ENCODE measurements at regions not wholly inside any gene's neighbourhood (a gene's known extent, or its start where the extent isn't known, plus 50 kb on each side); places are given as distances from the start of the nearest gene placed in this dataset.

- TF ChIP-seq, protein P1, sequence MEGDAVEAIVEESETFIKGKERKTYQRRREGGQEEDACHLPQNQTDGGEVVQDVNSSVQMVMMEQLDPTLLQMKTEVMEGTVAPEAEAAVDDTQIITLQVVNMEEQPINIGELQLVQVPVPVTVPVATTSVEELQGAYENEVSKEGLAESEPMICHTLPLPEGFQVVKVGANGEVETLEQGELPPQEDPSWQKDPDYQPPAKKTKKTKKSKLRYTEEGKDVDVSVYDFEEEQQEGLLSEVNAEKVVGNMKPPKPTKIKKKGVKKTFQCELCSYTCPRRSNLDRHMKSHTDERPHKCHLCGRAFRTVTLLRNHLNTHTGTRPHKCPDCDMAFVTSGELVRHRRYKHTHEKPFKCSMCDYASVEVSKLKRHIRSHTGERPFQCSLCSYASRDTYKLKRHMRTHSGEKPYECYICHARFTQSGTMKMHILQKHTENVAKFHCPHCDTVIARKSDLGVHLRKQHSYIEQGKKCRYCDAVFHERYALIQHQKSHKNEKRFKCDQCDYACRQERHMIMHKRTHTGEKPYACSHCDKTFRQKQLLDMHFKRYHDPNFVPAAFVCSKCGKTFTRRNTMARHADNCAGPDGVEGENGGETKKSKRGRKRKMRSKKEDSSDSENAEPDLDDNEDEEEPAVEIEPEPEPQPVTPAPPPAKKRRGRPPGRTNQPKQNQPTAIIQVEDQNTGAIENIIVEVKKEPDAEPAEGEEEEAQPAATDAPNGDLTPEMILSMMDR (IDR thresholded peaks at IDR 0.05; ENCODE audit: unreplicated experiment) = no peak
- H3K4me1 Mint-ChIP-seq (ENCODE audit: low read depth) = no peaks in the 10 kb centered on the region
Observed at GRCh38 chr14:43988989-43989388, 518.1 kb downstream of the FSCB start.

GRCh38 chr14:43983721-43984120 lies 523.4 kb downstream of the FSCB start:
- Mint-ChIP-seq H3K36me3 (ENCODE audit: insufficient read depth) (no peaks in the 10 kb centered on the region), H3K4me1 (ENCODE audit: low read depth) (no peaks in the 10 kb centered on the region), H3K27me3 (no peaks in the 10 kb centered on the region), H3K4me3 (ENCODE audit: low read depth) (no peak overlapping the region), H3K27ac (no peak overlapping the region), H3K9me3 (ENCODE audit: low read depth) (peaks cover 1% of the 10 kb centered on the region)
- TF ChIP-seq, protein P1 (IDR thresholded peaks at IDR 0.05; ENCODE audit: unreplicated experiment) = no peak
- no peak for DNase-seq (ENCODE audit: low spot score, unreplicated experiment)

More at GRCh38 chr14:43988989-43989388, 518.1 kb downstream of the FSCB start:
- no peak for DNase-seq (ENCODE audit: low spot score, unreplicated experiment)
- no peaks in the 10 kb centered on the region for H3K36me3 Mint-ChIP-seq (ENCODE audit: insufficient read depth)
- no peaks in the 10 kb centered on the region for H3K27me3 Mint-ChIP-seq
- H3K27ac Mint-ChIP-seq = no peak overlapping the region
- no peak overlapping the region for H3K4me3 Mint-ChIP-seq (ENCODE audit: low read depth)
- no peaks in the 10 kb centered on the region for H3K9me3 Mint-ChIP-seq (ENCODE audit: low read depth)

DNA sequence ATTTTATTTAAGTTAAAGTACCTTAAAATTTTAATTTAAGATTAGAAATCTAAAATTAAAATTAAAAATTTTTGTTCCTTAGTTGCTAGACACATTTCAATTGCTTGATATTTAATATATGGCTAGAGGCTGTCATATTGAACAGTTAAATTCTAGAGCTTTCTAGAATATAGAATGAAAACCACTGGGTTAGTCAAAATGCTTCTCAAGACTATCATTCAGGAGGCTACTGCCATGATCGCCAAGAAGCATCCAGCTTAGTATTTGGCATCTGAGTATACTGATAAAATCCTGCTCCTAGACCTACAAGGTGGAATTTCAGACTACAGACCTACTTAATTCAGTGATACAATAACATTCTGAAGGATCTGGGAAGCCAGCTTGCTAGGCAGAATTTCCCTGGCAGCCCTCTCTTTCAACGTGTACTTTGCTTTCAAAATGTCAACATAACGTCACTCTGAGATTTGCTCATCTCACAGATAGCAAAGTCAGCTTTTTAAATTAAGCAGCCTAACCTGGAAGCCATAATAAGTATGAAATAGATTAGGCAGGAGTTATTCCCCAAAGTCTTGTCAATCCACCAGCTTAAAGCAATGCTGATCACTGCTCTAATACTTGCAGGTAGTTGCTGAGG lies 525.8 kb downstream of the FSCB start:
- Mint-ChIP-seq H3K27ac (no peak overlapping the region), H3K4me3 (ENCODE audit: low read depth) (no peak overlapping the region), H3K27me3 (no peaks in the 10 kb centered on the region), H3K9me3 (ENCODE audit: low read depth) (peaks cover 3% of the 10 kb centered on the region), H3K4me1 (ENCODE audit: low read depth) (no peaks in the 10 kb centered on the region), H3K36me3 (ENCODE audit: insufficient read depth) (no peaks in the 10 kb centered on the region)
- DNase-seq (ENCODE audit: low spot score, unreplicated experiment) = no peak
- TF ChIP-seq, protein P1 (IDR thresholded peaks at IDR 0.05; ENCODE audit: unreplicated experiment) = no peak

- TF ChIP-seq, protein P1 (IDR thresholded peaks at IDR 0.05; ENCODE audit: unreplicated experiment) = no peak
- H3K27me3 Mint-ChIP-seq = no peaks in the 10 kb centered on the region
- H3K4me3 Mint-ChIP-seq (ENCODE audit: low read depth) = no peak overlapping the region
- H3K4me1 Mint-ChIP-seq (ENCODE audit: low read depth) = no peaks in the 10 kb centered on the region
- no peaks in the 10 kb centered on the region for H3K36me3 Mint-ChIP-seq (ENCODE audit: insufficient read depth)
- no peak for DNase-seq (ENCODE audit: low spot score, unreplicated experiment)
- peaks cover 9% of the 10 kb centered on the region for H3K9me3 Mint-ChIP-seq (ENCODE audit: low read depth)
- no peak overlapping the region for H3K27ac Mint-ChIP-seq
Observed at GRCh38 chr14:43956741-43957140, 550.3 kb downstream of the FSCB start.

- H3K4me1 Mint-ChIP-seq (ENCODE audit: low read depth) = no peaks in the 10 kb centered on the region
- no peak overlapping the region for H3K27ac Mint-ChIP-seq
- TF ChIP-seq, protein P1 (IDR thresholded peaks at IDR 0.05; ENCODE audit: unreplicated experiment) = no peak
Observed at GRCh38 chr14:43949400-43949799, 557.7 kb downstream of the FSCB start.

More at GRCh38 chr14:43949400-43949799, 557.7 kb downstream of the FSCB start:
- no peaks in the 10 kb centered on the region for H3K27me3 Mint-ChIP-seq
- H3K36me3 Mint-ChIP-seq (ENCODE audit: insufficient read depth) = no peaks in the 10 kb centered on the region
- DNase-seq (ENCODE audit: low spot score, unreplicated experiment) = no peak
- no peak overlapping the region for H3K4me3 Mint-ChIP-seq (ENCODE audit: low read depth)
- peaks cover 3% of the 10 kb centered on the region for H3K9me3 Mint-ChIP-seq (ENCODE audit: low read depth)
